Panc1 (cell line): ENCODE measurements at regions not wholly inside any gene's neighbourhood (a gene's known extent, or its start where the extent isn't known, plus 50 kb on each side); places are given as distances from the start of the nearest gene placed in this dataset.

Experiments used
- ATAC-seq: fragments of 200-7000 bp; cut with Tn5 transposase; 2 replicates; pipeline ENCODE4 v1.9.1; 2020; ENCODE audit warnings: mild to moderate bottlenecking, moderate library complexity
- BruUV-seq: library from RNA; stranded (reverse); fragments of 400-500 nt; replicated peaks from 2 replicates; lab custom pipeline; 2021; lab: Mats Ljungman, UMichigan
- CTCF ChIA-PET: fragments of 300-600 bp; sonication (Branson Sonifier 250); formaldehyde crosslinking; loops from one replicate; lab custom pipeline; 2022; ENCODE audit warnings: antibody characterized with exemption; lab: Charles Lee
- POLR2A ChIA-PET: fragments of 300-600 bp; sonication (Branson Sonifier 250); formaldehyde crosslinking; loops from one replicate; lab custom pipeline; 2022; ENCODE audit warnings: antibody characterized with exemption; lab: Charles Lee
- DNase-seq: peaks from one replicate; pipeline ENCODE4 v3.0.0-alpha.2; 2010; ENCODE audit warnings: low read depth, low spot score
- H3K27ac ChIP-seq: 2 replicates; pipeline ENCODE4 v1.5.1; 2011; ENCODE audit warnings: mild to moderate bottlenecking, low read length, inconsistent platforms
- H3K27me3 ChIP-seq: fragments of 200-500 bp; sonication (Bioruptor generic); 2 replicates; pipeline ENCODE4 v1.6.0; 2014; ENCODE audit warnings: low read length, inconsistent platforms; ENCODE audit not compliant: control insufficient read depth, insufficient read depth
- H3K36me3 ChIP-seq: fragments of 200-500 bp; sonication (Bioruptor generic); 2 replicates; pipeline ENCODE4 v1.5.1; 2014; ENCODE audit warnings: inconsistent platforms, mild to moderate bottlenecking, low read length, moderate library complexity; ENCODE audit not compliant: control insufficient read depth, insufficient read depth
- H3K4me1 ChIP-seq: 2 replicates; pipeline ENCODE4 v1.5.1; 2011; ENCODE audit warnings: inconsistent platforms, mild to moderate bottlenecking, low read length, moderate library complexity; ENCODE audit not compliant: control insufficient read depth, insufficient read depth
- H3K4me3 ChIP-seq, 2 experiments: 2 replicates each; pipeline ENCODE4 v1.5.1; 2011 to 2012; ENCODE audit warnings: low read depth in 2 of 2, low read length in 2 of 2, mild to moderate bottlenecking in 2 of 2, inconsistent platforms in 1 of 2, moderate library complexity in 1 of 2
- H3K9me3 ChIP-seq: fragments of 200-500 bp; sonication (Bioruptor generic); 2 replicates; pipeline ENCODE4 v1.5.1; 2014; ENCODE audit warnings: low read depth, mild to moderate bottlenecking, inconsistent platforms, low read length, moderate library complexity; ENCODE audit not compliant: control insufficient read depth, insufficient read depth
- POLR2AphosphoS5 ChIP-seq: IDR thresholded peaks from 2 replicates; pipeline ENCODE4 v1.6.1; 2012; ENCODE audit warnings: mild to moderate bottlenecking, low read depth, low read length, moderate library complexity
- REST ChIP-seq, 2 experiments: IDR thresholded peaks; 2 replicates each; pipeline ENCODE4 v1.6.1; 2011 to 2012; ENCODE audit warnings: low read depth in 2 of 2, control low read depth in 1 of 2, low read length in 1 of 2, mild to moderate bottlenecking in 1 of 2, moderate library complexity in 1 of 2; ENCODE audit not compliant: insufficient read depth in 1 of 2
- SIN3A ChIP-seq: IDR thresholded peaks from 2 replicates; pipeline ENCODE4 v1.6.1; 2012; ENCODE audit warnings: low read depth, mild to moderate bottlenecking, low read length, moderate library complexity, borderline replicate concordance; ENCODE audit not compliant: insufficient read depth
- TCF7L2 ChIP-seq: IDR thresholded peaks from 2 replicates; pipeline ENCODE4 v1.6.1; 2011; ENCODE audit warnings: mild to moderate bottlenecking, low read depth, low read length, inconsistent platforms
- in situ Hi-C: cut with HindIII; loops from 2 replicates; pipeline ENCODE4 v1.10.0; 2016; ENCODE audit warnings: low sequenced_read_pairs, low pct_unique_long_range_greater_than_20kb
- intact Hi-C: fragments of 100-400 bp; cut with micrococcal nuclease; formaldehyde crosslinking; loops from one replicate; pipeline ENCODE4 v1.10.0; 2022; ENCODE audit not compliant: unreplicated experiment
- TF ChIP-seq, protein P1 (sequence below): fragments of 450-650 bp; IDR thresholded peaks from 2 replicates; pipeline ENCODE4 v1.5.1; 2017; ENCODE audit warnings: mild to moderate bottlenecking

DNA sequence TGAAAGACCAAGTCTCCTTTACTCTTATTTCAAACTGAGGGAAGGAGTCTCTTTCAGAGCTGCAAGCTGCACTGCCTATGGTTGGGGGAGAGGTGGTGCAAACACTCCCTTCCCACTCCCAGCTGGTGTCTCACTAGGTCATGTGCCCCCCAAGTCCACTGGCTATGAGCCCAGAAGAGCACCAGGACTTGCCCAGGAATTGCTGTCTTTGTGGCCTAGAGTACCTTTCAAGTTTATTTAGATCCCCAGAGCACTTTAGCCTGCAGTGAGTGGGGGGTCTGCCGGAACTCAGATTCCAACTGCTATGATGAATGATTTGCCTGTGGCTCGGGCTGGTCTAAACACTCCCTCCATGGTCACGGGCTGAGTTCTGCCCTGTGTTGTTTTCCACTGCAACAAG lies 192.6 kb upstream of the CITED2 start:
- no peak for ATAC-seq
- ChIA-PET CTCF (no interaction called here), POLR2A (no interaction called here)
- Histone ChIP-seq H3K4me3 (no peak overlapping the region), H3K27me3 (no peaks in the 10 kb centered on the region), H3K9me3 (no peaks in the 10 kb centered on the region), H3K27ac (peak overlapping the region; percentile 69; the same call in 1 of the 2 replicates), H3K36me3 (no peaks in the 10 kb centered on the region), H3K4me1 (peaks cover 31% of the 10 kb centered on the region)
- BruUV-seq, result no TSS peak
- TF ChIP-seq, protein P1, sequence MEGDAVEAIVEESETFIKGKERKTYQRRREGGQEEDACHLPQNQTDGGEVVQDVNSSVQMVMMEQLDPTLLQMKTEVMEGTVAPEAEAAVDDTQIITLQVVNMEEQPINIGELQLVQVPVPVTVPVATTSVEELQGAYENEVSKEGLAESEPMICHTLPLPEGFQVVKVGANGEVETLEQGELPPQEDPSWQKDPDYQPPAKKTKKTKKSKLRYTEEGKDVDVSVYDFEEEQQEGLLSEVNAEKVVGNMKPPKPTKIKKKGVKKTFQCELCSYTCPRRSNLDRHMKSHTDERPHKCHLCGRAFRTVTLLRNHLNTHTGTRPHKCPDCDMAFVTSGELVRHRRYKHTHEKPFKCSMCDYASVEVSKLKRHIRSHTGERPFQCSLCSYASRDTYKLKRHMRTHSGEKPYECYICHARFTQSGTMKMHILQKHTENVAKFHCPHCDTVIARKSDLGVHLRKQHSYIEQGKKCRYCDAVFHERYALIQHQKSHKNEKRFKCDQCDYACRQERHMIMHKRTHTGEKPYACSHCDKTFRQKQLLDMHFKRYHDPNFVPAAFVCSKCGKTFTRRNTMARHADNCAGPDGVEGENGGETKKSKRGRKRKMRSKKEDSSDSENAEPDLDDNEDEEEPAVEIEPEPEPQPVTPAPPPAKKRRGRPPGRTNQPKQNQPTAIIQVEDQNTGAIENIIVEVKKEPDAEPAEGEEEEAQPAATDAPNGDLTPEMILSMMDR, result no peak
- TF ChIP-seq REST (IDR thresholded peaks at IDR 0.05; ENCODE audit: insufficient read depth in 1 of 2, low read depth in 2 of 2, low read length in 1 of 2) (no peak), SIN3A (no peak), TCF7L2 (no peak), POLR2AphosphoS5 (no peak)
- no peak for DNase-seq
- intact Hi-C loops (loop anchor here (10.0 kb wide), 1 partner anchor 192 kb away; the partner anchor contains the start of gene CITED2), in situ Hi-C loops (no loop called here)

DNA sequence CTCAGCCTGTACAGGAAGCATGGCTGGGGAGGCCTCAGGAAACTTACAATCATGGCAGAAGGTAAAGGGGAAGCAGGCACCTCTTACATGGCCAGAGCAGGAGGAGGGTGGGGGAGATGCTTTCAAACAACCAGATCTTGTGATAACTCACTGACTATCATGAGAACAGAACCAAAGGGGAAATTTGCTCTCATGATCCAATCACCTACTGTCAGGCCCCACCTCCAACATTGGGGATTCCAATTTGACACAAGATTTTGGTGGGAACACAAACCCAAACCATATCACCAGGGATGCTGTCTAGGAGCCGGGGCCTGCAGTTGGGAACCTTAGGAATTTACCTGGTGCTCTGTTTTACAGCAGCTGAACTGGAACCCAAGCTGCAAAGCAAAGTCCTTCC lies 191.1 kb upstream of the CITED2 start:
- BruUV-seq, result no TSS peak
- in situ Hi-C loops, result no loop called here
- TF ChIP-seq, protein P1, result no peak
- TF ChIP-seq REST (IDR thresholded peaks at IDR 0.05; ENCODE audit: insufficient read depth in 1 of 2, low read depth in 2 of 2, low read length in 1 of 2) (no peak), SIN3A (no peak)
- DNase-seq (no peak), ATAC-seq (no peak)
- no peaks in the 10 kb centered on the region for H3K9me3 ChIP-seq
- intact Hi-C loops, result loop anchor here (10.0 kb wide), 1 partner anchor 191 kb away; the partner anchor contains the start of gene CITED2
- POLR2A ChIA-PET, result interaction anchor here (0.6 kb wide), 1 partner anchor 27 kb away, joined by 5 read pairs; no protein-coding TSS in a partner anchor
- no peaks in the 10 kb centered on the region for H3K27me3 ChIP-seq
- peaks cover 25% of the 10 kb centered on the region for H3K4me1 ChIP-seq
- H3K4me3 ChIP-seq, result no peak overlapping the region
- CTCF ChIA-PET, result no interaction called here
- no peaks in the 10 kb centered on the region for H3K36me3 ChIP-seq
- H3K27ac ChIP-seq, result no peak overlapping the region; the same call in 1 of the 2 replicates
